HG03039 (cell line): ENCODE measurements at regions not wholly inside any gene's neighbourhood (a gene's known extent, or its start where the extent isn't known, plus 50 kb on each side); places are given as distances from the start of the nearest gene placed in this dataset.

ENCODE experiments used
- ATAC-seq: cut with Tn5 transposase; IDR thresholded peaks from one replicate; pipeline ENCODE4 v1.9.1; 2021; ENCODE audit warnings: mild to moderate bottlenecking, moderate library complexity; ENCODE audit not compliant: unreplicated experiment

DNA sequence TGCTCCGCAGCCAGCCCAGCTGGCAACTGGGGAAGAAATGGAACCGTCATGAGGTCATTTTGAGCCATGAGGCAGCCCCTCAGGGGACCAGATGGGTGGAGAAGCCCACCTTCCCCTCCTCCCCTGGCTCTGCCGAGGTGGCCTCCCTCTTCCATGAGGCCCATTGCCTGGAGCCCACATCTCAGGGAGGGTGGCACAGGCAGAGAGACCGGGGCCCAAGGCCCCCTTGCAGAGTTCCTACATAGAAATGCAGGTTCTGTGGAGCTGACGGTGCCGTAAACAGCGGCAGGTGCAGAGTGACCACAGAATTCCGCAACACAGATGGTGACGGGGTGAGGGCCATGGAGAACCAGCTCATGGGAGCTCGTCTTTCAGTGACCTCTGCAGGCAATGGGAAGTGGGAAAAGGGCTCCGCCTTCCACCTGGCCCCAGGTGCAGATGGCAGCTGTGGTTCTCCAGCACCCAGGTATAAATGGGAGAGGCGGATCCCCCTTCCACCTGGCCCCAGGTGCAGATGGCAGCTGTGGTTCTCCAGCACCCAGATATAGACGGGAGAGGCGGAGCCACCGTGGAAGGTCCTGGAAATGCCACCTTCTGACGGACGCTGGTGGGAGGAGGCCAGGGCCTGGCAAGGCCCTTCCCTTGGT lies 765.4 kb downstream of the BRD1 start:
- no peak for ATAC-seq

GRCh38 chr22:49057910-49058309 lies 769.8 kb downstream of the BRD1 start:
- ATAC-seq, result no peak

- ATAC-seq, result no peak
Observed at GRCh38 chr22:49056301-49056700, 771.4 kb downstream of the BRD1 start.

DNA sequence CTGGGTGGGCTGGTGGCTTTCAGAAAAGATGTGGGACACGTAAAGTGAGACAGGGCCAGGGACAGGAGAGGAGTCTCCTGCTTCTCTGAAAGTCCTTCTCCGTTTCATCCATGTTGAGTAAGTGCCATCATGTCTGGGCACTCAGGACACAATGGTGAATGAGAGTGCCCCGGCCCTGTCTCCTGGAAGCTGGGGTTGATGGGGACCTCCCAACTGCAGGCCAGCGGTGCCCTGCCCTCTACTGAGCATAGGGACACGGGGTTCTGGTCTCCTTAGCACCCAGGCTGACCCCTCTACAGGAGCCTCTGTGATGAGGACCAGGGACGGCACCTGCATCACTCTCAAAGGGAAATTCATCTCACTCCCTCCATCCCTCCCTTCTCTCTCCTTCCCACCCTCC lies 772.3 kb downstream of the BRD1 start:
- no peak for ATAC-seq

GRCh38 chr22:49053578-49053977 lies 774.1 kb downstream of the BRD1 start:
- no peak for ATAC-seq

- no peak for ATAC-seq
Observed at GRCh38 chr22:49052560-49052959, 775.1 kb downstream of the BRD1 start.

GRCh38 chr22:49052023-49052538 lies 775.6 kb downstream of the BRD1 start:
- ATAC-seq, result no peak

DNA sequence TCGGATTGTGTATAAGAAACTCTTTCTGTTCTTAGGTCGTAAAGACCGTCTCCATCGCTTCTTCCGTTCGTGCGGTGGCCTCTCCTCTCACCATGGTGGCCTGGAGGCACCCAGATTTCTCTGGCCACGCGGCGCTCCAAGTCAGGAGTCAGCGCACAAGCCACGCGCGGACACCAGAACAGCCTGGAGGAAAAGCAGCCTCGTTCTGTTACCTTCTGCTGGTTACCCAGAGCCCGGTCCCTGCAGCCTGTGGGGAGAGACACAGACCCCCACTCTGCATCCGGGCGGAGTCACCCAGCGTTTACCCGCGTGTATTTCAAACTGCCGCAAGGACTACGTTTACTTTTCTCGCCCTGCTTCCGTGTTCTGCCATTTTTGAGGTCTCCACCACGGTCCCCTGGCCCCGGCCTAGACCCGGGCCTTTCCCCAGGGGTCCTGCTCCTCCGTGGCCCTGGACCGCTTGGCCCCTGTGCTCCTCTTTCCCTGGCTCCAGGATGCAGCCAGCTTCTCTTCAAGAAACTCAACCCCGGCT lies 776.1 kb downstream of the BRD1 start:
- no peak for ATAC-seq

- ATAC-seq, result no peak
Observed at GRCh38 chr22:49049691-49050090, 778.0 kb downstream of the BRD1 start.

DNA sequence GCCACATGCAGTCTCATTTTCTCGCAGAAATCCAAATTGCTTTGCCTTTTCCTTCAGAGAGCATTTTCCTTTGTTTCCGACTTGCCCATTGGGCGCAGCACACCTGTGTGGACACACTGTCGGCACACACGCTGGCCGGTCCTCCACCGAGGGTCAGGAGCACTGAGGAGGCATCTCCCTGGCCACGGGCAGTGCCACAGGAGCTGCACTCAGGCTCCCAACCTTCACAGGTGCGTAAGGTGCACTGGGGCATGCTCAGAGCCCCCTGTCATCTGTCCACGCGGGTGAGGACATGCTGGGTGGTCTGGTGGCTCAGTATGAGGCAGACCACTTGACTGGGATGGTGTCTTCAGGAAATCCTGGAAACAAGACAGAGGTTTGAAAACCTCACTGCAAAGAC lies 779.1 kb downstream of the BRD1 start:
- ATAC-seq, result no peak

GRCh38 chr22:49047447-49047846 lies 780.2 kb downstream of the BRD1 start:
- ATAC-seq, result no peak

- ATAC-seq, result no peak
Observed at GRCh38 chr22:49046546-49047361, 780.9 kb downstream of the BRD1 start.

- ATAC-seq, result no peak
Observed at GRCh38 chr22:49046000-49046545, 781.6 kb downstream of the BRD1 start.

GRCh38 chr22:49045276-49045675 lies 782.4 kb downstream of the BRD1 start:
- ATAC-seq, result no peak

GRCh38 chr22:49044776-49045175 lies 782.9 kb downstream of the BRD1 start:
- ATAC-seq, result no peak

GRCh38 chr22:49044091-49044490 lies 783.6 kb downstream of the BRD1 start:
- no peak for ATAC-seq

DNA sequence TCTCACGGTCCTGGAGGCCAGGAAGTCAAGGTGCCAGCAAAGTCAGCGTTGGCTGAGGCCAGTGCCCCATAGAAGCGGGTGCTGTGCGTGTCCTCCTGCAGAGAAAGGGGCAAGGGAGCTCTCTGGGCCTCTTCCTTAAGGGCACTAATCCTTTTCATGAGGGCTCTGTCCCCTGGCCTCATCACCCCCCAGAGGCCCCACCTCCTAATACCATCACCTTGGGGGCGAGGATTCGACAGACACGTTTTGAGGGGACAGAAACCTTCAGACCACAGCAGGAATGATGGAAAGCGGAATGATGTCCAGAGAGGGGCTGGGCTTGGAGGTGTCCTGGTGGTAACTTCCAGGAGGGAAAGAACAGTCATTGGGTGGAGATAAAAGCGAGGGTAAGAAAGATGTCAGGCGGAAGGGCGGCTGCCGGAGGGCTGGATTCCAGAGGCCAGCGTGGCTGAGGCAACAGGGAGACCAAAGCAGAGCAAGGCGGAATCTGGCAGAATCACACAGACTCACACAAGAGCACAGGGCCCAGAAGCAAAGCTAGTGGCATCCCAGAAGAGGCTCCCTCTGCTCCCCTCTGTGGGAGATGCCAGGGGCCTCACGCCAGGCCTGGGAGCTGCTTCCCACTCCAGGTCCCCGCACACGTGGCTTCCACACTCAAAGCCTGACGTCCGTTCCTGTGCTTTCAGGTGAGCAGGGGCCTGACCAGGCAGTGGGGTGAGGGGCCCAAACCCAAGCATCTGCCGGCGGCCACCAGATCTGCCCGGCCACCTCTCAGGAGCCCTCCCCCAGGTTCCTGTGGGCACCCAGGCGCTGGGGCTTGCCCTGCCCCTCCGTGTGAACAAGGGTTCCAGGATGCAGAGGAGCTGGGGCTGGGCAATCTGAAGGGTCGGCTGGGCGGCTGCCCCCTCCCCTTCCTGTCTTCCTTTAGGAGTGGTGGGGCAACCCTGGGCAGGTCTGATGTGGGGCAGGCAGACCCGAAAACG lies 784.5 kb downstream of the BRD1 start:
- ATAC-seq, result no peak

DNA sequence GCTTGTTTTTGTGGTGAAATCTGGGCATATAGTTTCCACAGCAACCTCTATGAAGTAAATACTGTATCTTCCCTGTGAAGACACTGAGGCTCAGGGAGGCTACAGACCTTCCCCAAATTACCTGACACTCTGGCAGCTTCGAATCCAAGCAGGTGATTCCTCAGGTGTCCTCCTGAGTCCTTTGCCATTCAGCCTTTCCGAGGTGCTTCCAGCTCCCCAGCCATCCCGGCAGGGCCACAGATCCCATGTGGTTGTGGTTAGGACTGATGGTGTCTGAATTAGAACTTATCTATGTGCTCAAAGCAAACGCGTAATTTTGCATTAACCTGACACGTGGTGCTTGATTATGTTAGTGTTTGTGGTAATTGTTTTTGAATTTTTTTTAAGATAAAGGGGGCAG lies 785.6 kb downstream of the BRD1 start:
- no peak for ATAC-seq

DNA sequence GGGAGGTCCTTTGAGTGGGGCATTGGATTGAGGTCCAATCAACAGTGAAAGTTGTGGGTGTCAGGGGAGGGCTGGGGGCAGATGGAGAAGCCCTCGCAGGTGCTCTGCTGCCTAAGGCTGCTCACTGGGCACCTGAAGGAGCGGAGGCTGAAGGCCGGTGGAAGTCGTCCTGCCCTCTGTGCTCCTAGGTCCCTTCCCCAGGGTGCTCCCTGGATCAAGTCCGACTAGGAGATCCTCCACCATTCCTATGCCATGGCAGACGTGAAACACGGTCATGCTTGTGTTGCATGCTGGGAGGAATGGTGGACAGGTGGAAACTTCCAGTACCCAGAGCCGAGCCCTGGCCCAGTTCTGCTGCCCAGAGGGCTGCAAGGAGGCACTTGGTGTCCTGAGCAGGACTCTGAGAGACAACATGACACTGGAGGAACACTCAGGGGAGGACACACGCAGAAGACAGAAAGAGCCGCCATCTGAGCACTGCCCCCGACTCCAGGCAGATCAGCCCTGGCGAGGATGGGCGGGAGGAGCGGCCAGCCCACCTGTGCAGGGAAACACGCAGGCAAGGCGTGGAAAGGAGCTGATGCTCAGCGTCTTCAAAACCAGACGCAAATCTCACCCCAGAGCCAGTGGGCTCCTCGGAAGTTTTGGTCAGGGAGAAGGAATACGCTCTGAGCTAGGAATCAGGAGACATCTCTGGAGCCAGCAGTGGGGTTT lies 786.8 kb downstream of the BRD1 start:
- ATAC-seq, result no peak

DNA sequence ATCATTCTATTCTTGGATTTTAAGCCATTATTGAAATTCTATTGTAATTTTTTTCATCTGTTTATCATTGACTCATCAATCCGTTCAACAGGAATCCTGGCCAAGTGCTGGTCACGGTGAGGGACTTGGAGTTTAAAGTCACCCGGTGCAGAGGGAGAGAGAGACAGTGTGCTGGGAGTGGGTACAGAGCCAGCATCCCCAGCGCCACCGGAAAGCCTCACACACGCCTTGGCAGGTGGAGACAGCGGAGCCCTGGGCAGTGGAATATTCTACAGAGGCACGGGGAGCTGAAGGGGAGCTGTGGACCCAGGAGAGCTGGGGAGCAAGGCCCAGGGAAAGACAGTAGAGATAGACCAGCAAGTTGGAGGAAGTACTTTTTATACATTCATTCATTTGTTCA lies 787.6 kb downstream of the BRD1 start:
- no peak for ATAC-seq
